NCI-H2107 treated with DMSO at 0.1 percent for 48 hours (cell line): ENCODE measurements at regions not wholly inside any gene's neighbourhood (a gene's known extent, or its start where the extent isn't known, plus 50 kb on each side); places are given as distances from the start of the nearest gene placed in this dataset.

Experiments used
- DNase-seq: peaks from one replicate; lab custom pipeline; 2025; ENCODE audit not compliant: unreplicated experiment; lab: John Stamatoyannopoulos, UW

GRCh38 chr16:5643855-5644531 lies 546.4 kb upstream of the EEF2KMT start:
- no peak for DNase-seq

GRCh38 chr16:5642436-5642835 lies 544.8 kb upstream of the EEF2KMT start:
- DNase-seq, result no peak

GRCh38 chr16:5642011-5642410 lies 544.4 kb upstream of the EEF2KMT start:
- DNase-seq, result no peak

GRCh38 chr16:5640883-5641282 lies 543.3 kb upstream of the EEF2KMT start:
- DNase-seq, result no peak

GRCh38 chr16:5639531-5639930 lies 541.9 kb upstream of the EEF2KMT start:
- DNase-seq, result no peak

GRCh38 chr16:5635331-5635730 lies 537.7 kb upstream of the EEF2KMT start:
- DNase-seq, result no peak

- DNase-seq, result no peak
Observed at GRCh38 chr16:5634666-5635180, 537.1 kb upstream of the EEF2KMT start.

- DNase-seq, result no peak
Observed at GRCh38 chr16:5633845-5634440, 536.3 kb upstream of the EEF2KMT start.

GRCh38 chr16:5622234-5622884 lies 524.8 kb upstream of the EEF2KMT start:
- no peak for DNase-seq

- no peak for DNase-seq
Observed at GRCh38 chr16:5621826-5622225, 524.2 kb upstream of the EEF2KMT start.

- DNase-seq, result no peak
Observed at GRCh38 chr16:5619304-5619703, 521.7 kb upstream of the EEF2KMT start.

GRCh38 chr16:5616841-5617240 lies 519.2 kb upstream of the EEF2KMT start:
- DNase-seq, result no peak

GRCh38 chr16:5615868-5616642 lies 518.5 kb upstream of the EEF2KMT start:
- DNase-seq, result peak; percentile 4

GRCh38 chr16:5607169-5607568 lies 509.6 kb upstream of the EEF2KMT start:
- no peak for DNase-seq

GRCh38 chr16:5605404-5605803 lies 507.8 kb upstream of the EEF2KMT start:
- DNase-seq, result no peak

- DNase-seq, result no peak
Observed at GRCh38 chr16:5604770-5605169, 507.2 kb upstream of the EEF2KMT start.

- DNase-seq, result no peak
Observed at GRCh38 chr16:5603836-5604235, 506.2 kb upstream of the EEF2KMT start.

GRCh38 chr16:5601957-5602356 lies 504.4 kb upstream of the EEF2KMT start:
- no peak for DNase-seq

GRCh38 chr16:5598793-5599192 lies 501.2 kb upstream of the EEF2KMT start:
- DNase-seq, result no peak

- DNase-seq, result no peak
Observed at GRCh38 chr16:5595849-5596248, 498.3 kb upstream of the EEF2KMT start.

GRCh38 chr16:5590416-5590815 lies 492.8 kb upstream of the EEF2KMT start:
- no peak for DNase-seq
